Subcutaneous abdominal adipose tissue (tissue), 5 donors: ENCODE measurements at regions not wholly inside any gene's neighbourhood (a gene's known extent, or its start where the extent isn't known, plus 50 kb on each side); places are given as distances from the start of the nearest gene placed in this dataset.

Experiments
- H3K27ac ChIP-seq: one replicate; pipeline ENCODE4 v1.7.0; 2013; ENCODE audit warnings: low read depth, mild to moderate bottlenecking, inconsistent platforms, low read length, moderate library complexity
- H3K27me3 ChIP-seq, 5 donors: one replicate each; pipeline ENCODE4 v1.7.0; 2013; ENCODE audit warnings: low read length in 5 of 5, inconsistent platforms in 1 of 5; ENCODE audit not compliant: control insufficient read depth in 5 of 5, insufficient read depth in 4 of 5
- H3K36me3 ChIP-seq, 5 donors: one replicate each; pipeline ENCODE4 v1.7.0; 2013; ENCODE audit warnings: low read length in 5 of 5; ENCODE audit not compliant: control insufficient read depth in 5 of 5, insufficient read depth in 5 of 5
- H3K4me1 ChIP-seq, 5 donors: one replicate each; pipeline ENCODE4 v1.7.0; 2013; ENCODE audit warnings: low read length in 5 of 5, mild to moderate bottlenecking in 3 of 5, moderate library complexity in 1 of 5; ENCODE audit not compliant: control insufficient read depth in 5 of 5, insufficient read depth in 5 of 5
- H3K4me3 ChIP-seq, 5 donors: one replicate each; pipeline ENCODE4 v1.7.0; 2013; ENCODE audit warnings: low read length in 5 of 5, low read depth in 1 of 5
- H3K9ac ChIP-seq, 5 donors: one replicate each; pipeline ENCODE4 v1.7.0; 2013; ENCODE audit warnings: low read length in 5 of 5, mild to moderate bottlenecking in 4 of 5, moderate library complexity in 3 of 5
- H3K9me3 ChIP-seq, 5 donors: one replicate each; pipeline ENCODE4 v1.7.0; 2013; ENCODE audit warnings: low read length in 5 of 5; ENCODE audit not compliant: control insufficient read depth in 5 of 5
- donor health status: healthy.
- donor health status: healthy.
- donor health status: healthy.
- donor health status: healthy.
- donor health status: healthy.

GRCh38 chr2:88331239-88331638, 121.3 kb downstream of the FOXI3 start:
- Histone ChIP-seq H3K4me1 (no peaks in the 10 kb centered on the region), H3K36me3 (no peaks in the 10 kb centered on the region), H3K9ac (no peak overlapping the region), H3K9me3 (no peaks in the 10 kb centered on the region), H3K27me3 (peaks cover 0 to 4% (median 0%) of the 10 kb centered on the region in 5 donors), H3K27ac (no peak overlapping the region), H3K4me3 (no peak overlapping the region)

DNA sequence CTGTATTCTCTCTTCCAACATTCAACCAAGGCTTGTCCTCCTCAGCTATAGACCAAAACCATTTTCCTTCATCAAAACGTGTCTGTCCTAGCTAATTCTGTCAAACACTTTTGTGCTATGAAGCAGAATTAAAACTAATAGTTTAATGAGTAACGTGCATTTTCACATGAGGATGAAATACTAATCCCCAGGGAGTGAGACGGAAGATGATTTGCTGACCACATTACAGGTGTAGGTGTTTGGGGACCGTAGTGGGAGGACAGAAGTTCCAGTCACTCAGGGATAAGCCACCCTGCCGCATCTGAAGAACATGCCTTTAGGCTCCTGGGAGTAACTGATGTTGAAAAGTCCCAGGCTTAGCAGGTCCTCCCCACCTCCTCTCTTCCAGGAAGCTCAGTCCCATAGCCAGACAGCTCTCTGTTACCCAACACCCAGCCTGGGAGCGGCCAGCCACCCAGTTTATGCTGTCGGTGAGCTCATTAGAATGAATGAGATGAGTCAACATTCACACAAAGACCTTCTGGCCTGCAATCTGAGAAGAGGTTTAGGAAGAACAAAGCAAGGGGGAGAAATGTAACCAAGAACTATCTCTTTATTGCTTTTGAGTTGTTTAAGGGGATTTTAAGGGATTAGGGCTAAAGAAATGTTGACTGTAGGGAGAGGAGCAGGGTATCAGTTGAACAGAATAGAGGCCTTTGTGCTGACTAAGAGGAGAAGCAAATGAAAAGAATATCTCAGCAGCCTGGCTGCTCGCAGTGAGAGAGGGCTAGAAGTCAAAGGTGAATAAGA, 122.5 kb downstream of the FOXI3 start:
- H3K4me3 ChIP-seq: no peak overlapping the region
- H3K27me3 ChIP-seq: peaks cover 0 to 4% (median 0%) of the 10 kb centered on the region in 5 donors
- H3K27ac ChIP-seq: no peak overlapping the region
- no peak overlapping the region for H3K9ac ChIP-seq
- H3K36me3 ChIP-seq: no peaks in the 10 kb centered on the region
- H3K4me1 ChIP-seq: no peaks in the 10 kb centered on the region
- H3K9me3 ChIP-seq: no peaks in the 10 kb centered on the region

- H3K4me3 ChIP-seq: no peak overlapping the region
- peaks cover 0 to 9% (median 3%) of the 10 kb centered on the region in 5 donors for H3K9me3 ChIP-seq
- no peak overlapping the region for H3K9ac ChIP-seq
- peaks cover 0 to 5% (median 0%) of the 10 kb centered on the region in 5 donors for H3K27me3 ChIP-seq
- H3K36me3 ChIP-seq: no peaks in the 10 kb centered on the region
- no peaks in the 10 kb centered on the region for H3K4me1 ChIP-seq
- H3K27ac ChIP-seq: no peak overlapping the region
Measured at GRCh38 chr2:88321449-88322248, 130.8 kb downstream of the FOXI3 start.

DNA sequence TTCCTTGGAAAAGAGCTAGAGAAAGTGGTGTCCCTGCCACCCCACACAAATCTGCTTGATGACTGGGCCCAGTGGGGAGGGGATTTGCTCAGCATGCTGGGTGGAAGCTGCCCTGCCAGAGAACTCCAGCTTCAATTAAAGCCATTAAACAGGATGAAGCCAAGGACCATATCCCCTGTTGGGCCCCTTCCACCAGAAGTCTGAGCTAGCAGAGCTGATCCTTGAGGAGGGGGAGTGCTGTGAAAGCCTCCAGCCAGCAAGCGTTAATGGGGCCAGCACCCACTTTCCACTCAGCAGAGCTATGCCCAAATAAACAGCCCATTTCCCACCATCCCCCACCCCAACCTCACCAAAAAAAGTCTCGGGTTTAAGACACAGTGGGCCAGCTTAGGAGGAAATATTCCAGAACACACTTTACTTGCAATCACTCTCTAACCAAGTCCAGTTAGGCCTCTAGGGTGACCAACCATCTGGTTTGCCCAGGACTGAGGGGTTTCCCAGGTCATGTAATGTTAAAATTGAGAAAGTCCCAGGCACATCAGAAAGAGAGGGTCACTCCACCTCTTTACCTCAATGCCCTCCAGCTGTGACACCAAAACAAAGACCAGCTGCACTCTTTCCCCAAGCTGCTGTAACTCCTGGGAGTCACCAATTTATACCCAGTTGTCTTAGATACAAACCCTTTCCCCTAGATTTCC, 132.3 kb downstream of the FOXI3 start:
- Histone ChIP-seq H3K36me3 (no peaks in the 10 kb centered on the region), H3K9me3 (peaks cover 0 to 9% (median 3%) of the 10 kb centered on the region in 5 donors), H3K4me1 (no peaks in the 10 kb centered on the region), H3K27ac (no peak overlapping the region), H3K4me3 (no peak overlapping the region), H3K27me3 (peaks cover 0 to 5% (median 0%) of the 10 kb centered on the region in 5 donors), H3K9ac (no peak overlapping the region)

DNA sequence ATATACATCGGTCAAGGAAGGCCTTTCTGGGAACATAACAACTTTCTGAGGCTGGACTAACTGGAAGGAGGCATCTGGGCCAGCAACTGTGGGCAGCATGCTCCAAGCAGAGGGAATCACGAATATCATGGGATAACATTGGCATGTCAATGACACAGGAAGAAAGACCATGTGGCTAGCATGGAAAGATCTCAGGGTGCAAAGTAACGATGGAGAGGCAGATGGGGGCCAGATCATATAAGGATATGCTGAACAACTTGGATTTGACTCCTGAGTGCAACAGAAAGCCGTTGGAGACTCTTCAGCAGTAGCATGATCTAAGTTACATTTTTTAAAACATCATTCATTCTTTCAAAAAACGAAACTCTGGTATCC, 133.6 kb downstream of the FOXI3 start:
- Histone ChIP-seq H3K27ac (no peak overlapping the region), H3K9ac (no peak overlapping the region), H3K36me3 (no peaks in the 10 kb centered on the region), H3K9me3 (peaks cover 0 to 9% (median 3%) of the 10 kb centered on the region in 5 donors), H3K4me1 (no peaks in the 10 kb centered on the region), H3K27me3 (peaks cover 0 to 5% (median 0%) of the 10 kb centered on the region in 5 donors), H3K4me3 (no peak overlapping the region)

DNA sequence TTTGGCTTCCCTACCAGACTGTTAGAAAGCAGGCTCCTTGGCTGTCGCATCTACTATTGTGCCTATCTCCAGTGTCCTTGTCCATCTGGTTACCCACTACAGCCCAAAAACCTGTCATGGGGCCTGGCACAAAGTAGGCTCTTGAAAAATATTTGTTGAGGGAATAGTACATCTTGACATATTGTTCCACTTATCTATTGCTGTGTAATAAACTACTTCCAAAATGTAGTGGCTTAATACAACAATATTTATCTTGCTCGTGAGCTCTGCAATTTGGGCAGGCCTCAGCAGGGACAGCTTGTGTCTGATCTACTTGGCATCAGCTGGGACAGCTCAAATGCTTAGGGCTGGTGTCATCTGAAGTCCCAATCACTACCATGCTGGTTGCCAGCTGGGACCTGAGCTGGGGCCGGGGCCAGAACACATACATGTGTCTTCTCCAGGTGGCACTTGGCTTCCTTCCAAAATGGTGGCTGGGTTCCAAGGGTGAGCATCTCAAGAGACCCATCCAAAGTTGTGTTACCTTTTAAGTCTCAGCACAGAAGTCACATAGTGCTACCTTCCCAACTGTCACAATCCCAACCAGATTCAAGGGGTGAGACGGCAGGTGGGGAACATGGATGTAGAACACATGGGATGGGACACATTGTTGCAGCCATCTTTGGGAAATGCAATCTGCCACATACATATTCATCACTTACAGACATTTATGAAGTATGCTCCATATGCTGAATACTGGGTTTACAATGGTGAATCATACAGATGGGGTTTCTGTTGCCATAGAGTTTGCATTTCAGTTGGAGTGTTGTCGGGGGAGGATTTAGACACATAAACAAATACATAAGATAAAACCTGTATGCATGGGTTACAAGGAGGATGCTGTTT, 134.2 kb downstream of the FOXI3 start:
- H3K4me3 ChIP-seq: no peak overlapping the region
- H3K9me3 ChIP-seq: peaks cover 0 to 9% (median 3%) of the 10 kb centered on the region in 5 donors

GRCh38 chr2:88310787-88311186, 140.6 kb downstream of the THNSL2 start:
- Histone ChIP-seq H3K4me3 (no peak overlapping the region), H3K9ac (no peak overlapping the region), H3K27ac (no peak overlapping the region), H3K36me3 (no peaks in the 10 kb centered on the region), H3K4me1 (no peaks in the 10 kb centered on the region), H3K27me3 (peaks cover 0 to 2% (median 0%) of the 10 kb centered on the region in 5 donors), H3K9me3 (peaks cover 0 to 17% (median 4%) of the 10 kb centered on the region in 5 donors)

More for the DNA sequence above, 134.2 kb downstream of the FOXI3 start:
- H3K27me3 ChIP-seq: peaks cover 0 to 5% (median 0%) of the 10 kb centered on the region in 5 donors
- no peaks in the 10 kb centered on the region for H3K4me1 ChIP-seq
- H3K36me3 ChIP-seq: no peaks in the 10 kb centered on the region
- no peak overlapping the region for H3K9ac ChIP-seq
- H3K27ac ChIP-seq: no peak overlapping the region

DNA sequence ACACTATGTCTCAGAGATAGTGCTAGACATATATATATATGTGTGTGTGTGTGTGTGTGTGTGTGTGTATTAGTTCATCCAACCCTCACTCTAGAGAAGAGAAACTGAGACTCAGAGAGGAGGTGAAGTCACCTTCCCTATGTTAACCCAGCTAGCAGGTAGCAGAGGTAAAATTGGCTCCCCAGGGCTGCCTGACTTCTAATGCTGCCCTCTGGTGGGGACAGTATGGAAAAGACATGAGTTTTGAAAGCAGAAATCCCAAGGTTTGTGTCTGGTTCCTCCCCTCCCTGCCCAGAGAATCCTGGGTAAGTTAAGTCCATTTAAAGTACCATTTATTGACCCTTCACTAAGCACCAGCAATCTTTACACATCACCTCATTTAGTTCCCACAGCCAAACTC, 137.7 kb downstream of the THNSL2 start:
- Histone ChIP-seq H3K9ac (no peak overlapping the region), H3K36me3 (no peaks in the 10 kb centered on the region), H3K9me3 (peaks cover 0 to 14% (median 9%) of the 10 kb centered on the region in 5 donors), H3K27me3 (peaks cover 0 to 2% (median 0%) of the 10 kb centered on the region in 5 donors), H3K4me1 (no peaks in the 10 kb centered on the region), H3K4me3 (no peak overlapping the region), H3K27ac (no peak overlapping the region)

DNA sequence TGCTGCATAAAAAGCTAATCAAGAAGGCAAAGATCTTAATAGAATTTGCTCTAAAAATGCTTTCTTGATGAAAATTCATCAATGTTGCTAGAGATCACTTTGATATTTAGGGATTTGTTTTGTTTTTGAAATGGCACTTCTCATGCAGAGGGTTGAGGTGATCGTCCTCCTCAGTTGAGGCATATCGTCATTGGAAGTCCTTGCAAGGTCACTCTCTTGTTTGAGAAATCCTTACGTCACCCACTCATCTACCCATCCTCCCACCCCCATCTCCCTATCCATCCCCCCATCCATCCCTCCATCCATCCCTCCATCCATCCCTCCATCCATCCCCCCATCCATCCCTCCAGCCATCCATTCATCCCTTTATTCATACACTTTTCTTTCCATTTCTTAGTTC, 133.7 kb downstream of the THNSL2 start:
- Histone ChIP-seq H3K9me3 (peaks cover 0 to 12% (median 4%) of the 10 kb centered on the region in 5 donors), H3K4me3 (no peak overlapping the region), H3K4me1 (no peaks in the 10 kb centered on the region), H3K27ac (no peak overlapping the region), H3K27me3 (no peaks in the 10 kb centered on the region), H3K36me3 (no peaks in the 10 kb centered on the region), H3K9ac (no peak overlapping the region)
